BE2C (cell line): ENCODE measurements at regions not wholly inside any gene's neighbourhood (a gene's known extent, or its start where the extent isn't known, plus 50 kb on each side); places are given as distances from the start of the nearest gene placed in this dataset.

ENCODE experiments used
- DNase-seq: peaks from one replicate; pipeline ENCODE4 v3.0.0-alpha.2; 2020
- H3K27me3 ChIP-seq: fragments of 250-450 bp; sonication (Bioruptor Pico); 2 replicates; pipeline ENCODE4 v1.5.1; 2020; ENCODE audit warnings: mild to moderate bottlenecking
- H3K36me3 ChIP-seq: fragments of 250-450 bp; sonication (Bioruptor Pico); 2 replicates; pipeline ENCODE4 v1.5.1; 2020; ENCODE audit warnings: mild to moderate bottlenecking
- H3K4me1 ChIP-seq: fragments of 250-450 bp; sonication (Bioruptor Pico); 2 replicates; pipeline ENCODE4 v1.5.1; 2020
- H3K4me3 ChIP-seq: 2 replicates; pipeline ENCODE4 v1.5.1; 2011; ENCODE audit warnings: low read depth, low read length
- H3K9me3 ChIP-seq: fragments of 250-450 bp; sonication (Bioruptor Pico); 2 replicates; pipeline ENCODE4 v1.5.1; 2020
- TF ChIP-seq, protein P1 (sequence below): IDR thresholded peaks from 2 replicates; pipeline ENCODE4 v1.5.1; 2012; ENCODE audit warnings: mild to moderate bottlenecking, low read depth, low read length

- H3K4me3 ChIP-seq, result no peak overlapping the region
- TF ChIP-seq, protein P1, sequence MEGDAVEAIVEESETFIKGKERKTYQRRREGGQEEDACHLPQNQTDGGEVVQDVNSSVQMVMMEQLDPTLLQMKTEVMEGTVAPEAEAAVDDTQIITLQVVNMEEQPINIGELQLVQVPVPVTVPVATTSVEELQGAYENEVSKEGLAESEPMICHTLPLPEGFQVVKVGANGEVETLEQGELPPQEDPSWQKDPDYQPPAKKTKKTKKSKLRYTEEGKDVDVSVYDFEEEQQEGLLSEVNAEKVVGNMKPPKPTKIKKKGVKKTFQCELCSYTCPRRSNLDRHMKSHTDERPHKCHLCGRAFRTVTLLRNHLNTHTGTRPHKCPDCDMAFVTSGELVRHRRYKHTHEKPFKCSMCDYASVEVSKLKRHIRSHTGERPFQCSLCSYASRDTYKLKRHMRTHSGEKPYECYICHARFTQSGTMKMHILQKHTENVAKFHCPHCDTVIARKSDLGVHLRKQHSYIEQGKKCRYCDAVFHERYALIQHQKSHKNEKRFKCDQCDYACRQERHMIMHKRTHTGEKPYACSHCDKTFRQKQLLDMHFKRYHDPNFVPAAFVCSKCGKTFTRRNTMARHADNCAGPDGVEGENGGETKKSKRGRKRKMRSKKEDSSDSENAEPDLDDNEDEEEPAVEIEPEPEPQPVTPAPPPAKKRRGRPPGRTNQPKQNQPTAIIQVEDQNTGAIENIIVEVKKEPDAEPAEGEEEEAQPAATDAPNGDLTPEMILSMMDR, result no peak
- no peak for DNase-seq
- H3K36me3 ChIP-seq, result no peaks in the 10 kb centered on the region
- no peaks in the 10 kb centered on the region for H3K9me3 ChIP-seq
- no peaks in the 10 kb centered on the region for H3K4me1 ChIP-seq
- no peaks in the 10 kb centered on the region for H3K27me3 ChIP-seq
Observed at GRCh38 chr18:8936619-8937018, 165.9 kb upstream of the NDUFV2 start.

DNA sequence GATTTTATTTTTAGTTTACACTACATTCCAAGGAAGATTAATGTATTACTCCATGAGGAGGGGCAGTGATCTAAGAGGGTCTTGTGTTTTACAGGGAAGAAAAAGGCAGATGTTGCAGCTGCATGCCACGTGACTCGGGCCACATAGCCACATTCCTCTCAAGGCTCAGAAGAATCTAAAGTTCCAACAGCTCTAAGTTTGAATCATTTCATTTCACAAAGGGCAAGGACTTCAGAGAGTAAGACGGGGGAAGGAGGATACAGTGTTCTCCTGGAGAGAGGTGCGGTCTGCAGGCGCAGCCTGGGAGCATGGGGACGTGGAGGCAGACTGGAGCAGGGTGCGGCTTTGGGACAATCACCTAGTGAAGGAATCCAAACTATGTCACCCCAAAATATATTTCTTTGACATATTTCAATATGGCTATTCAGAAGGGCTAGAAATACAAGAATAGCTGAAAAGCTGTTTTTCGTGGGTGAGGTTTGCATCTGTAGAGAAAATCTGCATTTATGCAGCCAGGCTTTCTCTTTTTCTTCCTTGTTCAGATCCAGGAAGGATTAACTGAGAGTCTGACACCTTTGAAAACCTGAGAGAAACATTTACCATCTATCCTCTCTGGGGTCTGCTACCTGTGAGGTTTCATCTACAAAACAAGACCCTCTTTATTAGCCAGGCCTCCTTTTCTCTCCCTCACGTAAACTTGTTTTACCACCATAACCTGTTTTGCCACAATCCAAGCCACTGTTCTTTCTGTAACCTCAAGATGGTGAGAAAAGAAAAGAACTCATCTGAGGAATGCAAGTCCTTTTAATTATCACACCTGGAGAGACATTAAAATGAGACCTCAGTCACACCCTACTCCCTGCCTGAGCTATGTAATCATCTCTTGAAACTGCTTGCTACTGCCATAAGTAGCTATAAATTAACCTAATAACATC is 165.1 kb upstream of the NDUFV2 start:
- no peak for DNase-seq
- Histone ChIP-seq H3K9me3 (no peaks in the 10 kb centered on the region), H3K27me3 (no peaks in the 10 kb centered on the region), H3K36me3 (no peaks in the 10 kb centered on the region), H3K4me3 (no peak overlapping the region), H3K4me1 (no peaks in the 10 kb centered on the region)
- TF ChIP-seq, protein P1, result no peak

DNA sequence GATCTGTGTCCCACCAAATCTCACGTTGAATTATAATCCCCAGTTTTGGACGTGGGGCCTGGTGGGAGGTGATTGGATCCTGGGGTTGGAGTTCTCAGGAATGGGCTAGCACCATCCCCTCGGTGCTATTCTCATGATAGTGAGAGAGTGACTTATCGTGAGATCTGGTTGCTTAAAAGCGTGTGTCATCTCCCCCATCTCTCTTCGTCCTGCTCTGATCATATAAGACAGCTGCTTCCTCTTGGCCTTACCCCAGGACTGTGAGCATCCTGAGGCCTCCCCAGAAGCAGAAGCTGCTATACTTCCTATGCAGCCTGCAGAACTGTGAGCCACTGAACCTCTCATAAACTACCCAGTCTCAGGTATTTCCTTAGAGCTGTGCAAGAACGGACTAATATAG is 163.7 kb upstream of the NDUFV2 start:
- Histone ChIP-seq H3K36me3 (no peaks in the 10 kb centered on the region), H3K4me1 (no peaks in the 10 kb centered on the region), H3K27me3 (no peaks in the 10 kb centered on the region), H3K9me3 (no peaks in the 10 kb centered on the region), H3K4me3 (no peak overlapping the region)
- no peak for DNase-seq
- TF ChIP-seq, protein P1, result no peak

DNA sequence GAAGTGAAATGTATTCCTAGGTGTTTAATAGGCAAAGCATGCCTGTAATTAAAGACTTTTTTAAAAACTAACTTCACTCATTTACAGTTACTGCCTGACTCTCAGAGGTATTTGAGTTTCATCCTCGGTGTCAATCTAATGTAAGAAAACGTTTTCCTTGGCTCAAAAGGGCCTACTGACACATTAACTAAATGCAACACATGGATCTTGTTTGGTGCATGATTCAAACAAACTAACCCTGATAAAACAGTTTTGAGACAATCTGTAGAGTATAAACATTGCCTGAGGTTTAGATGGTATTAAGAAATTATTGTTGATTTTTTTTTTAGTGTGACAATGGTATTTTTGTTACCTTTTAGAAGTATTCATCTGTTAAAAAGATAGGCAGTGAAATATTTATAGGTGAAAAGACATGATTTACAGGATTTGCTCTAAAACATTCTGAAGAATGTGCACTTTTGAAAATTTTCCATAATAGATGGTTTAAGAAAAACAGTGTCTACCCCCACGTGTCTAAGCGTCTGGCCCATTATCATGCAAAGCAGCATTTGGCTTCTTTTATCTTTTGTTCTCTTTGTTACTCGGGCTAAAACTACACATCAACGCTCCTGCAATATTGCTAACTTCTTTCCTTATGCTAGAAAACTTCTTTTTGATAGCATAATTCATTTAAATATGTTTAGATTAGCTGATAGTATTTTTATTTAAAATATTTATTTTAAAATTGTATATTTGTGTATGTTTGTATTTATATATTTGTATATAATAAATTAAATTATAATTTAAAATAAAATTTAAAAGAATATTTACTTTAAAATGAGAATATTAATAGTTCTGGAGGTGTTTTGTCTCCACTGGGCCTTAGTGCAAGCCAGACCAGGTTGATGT is 160.2 kb upstream of the NDUFV2 start:
- Histone ChIP-seq H3K4me3 (no peak overlapping the region), H3K36me3 (no peaks in the 10 kb centered on the region), H3K9me3 (no peaks in the 10 kb centered on the region), H3K27me3 (no peaks in the 10 kb centered on the region), H3K4me1 (no peaks in the 10 kb centered on the region)
- TF ChIP-seq, protein P1, result no peak
- DNase-seq, result no peak

DNA sequence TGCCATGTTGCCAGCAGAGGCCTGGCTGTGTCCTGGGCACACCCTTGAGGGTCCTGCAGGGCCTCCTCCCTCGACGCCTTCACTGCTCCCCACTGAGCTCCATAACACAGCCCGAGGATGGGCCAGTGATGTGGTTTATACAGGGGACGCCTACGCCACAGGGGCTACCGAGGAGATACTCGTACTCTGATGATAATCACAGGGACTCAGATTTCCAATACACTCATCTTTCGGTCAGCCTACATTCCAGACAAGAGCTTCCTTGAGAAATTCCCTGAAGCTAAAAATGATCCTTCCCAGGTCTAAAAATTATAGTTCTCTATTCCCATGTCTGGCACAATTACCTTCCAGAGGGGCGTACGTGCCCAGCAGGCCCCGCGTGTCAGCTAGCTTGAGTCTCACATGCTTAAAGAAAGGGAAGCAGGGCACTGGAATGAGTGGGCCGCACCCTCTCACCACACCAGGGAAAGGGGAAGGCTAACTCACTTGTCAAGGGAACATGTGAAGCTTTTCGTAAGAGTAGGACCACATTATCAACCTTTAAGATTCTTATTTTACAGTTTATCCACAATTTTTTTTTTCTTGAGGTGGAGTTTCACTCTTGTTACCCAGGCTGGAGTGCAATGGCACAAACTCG is 159.5 kb upstream of the NDUFV2 start:
- no peaks in the 10 kb centered on the region for H3K9me3 ChIP-seq
- H3K36me3 ChIP-seq, result no peaks in the 10 kb centered on the region
- DNase-seq, result no peak
- TF ChIP-seq, protein P1, result no peak
- H3K4me3 ChIP-seq, result no peak overlapping the region
- H3K4me1 ChIP-seq, result no peaks in the 10 kb centered on the region
- H3K27me3 ChIP-seq, result no peaks in the 10 kb centered on the region
